Neural cell (in vitro differentiated cells): ENCODE measurements at regions not wholly inside any gene's neighbourhood (a gene's known extent, or its start where the extent isn't known, plus 50 kb on each side); places are given as distances from the start of the nearest gene placed in this dataset.

ENCODE experiments used
- H2AFZ ChIP-seq: fragments of 200-600, 300-800 bp; sonication (generic), shearing (Covaris generic); 2 replicates; pipeline ENCODE4 v1.6.0; 2014; ENCODE audit warnings: low read depth, mild to moderate bottlenecking, antibody characterized with exemption, low read length, moderate library complexity
- H3F3A ChIP-seq: fragments of 200-600 bp; shearing (Covaris generic); 2 replicates; pipeline ENCODE4 v1.6.1; 2016; ENCODE audit warnings: mild to moderate bottlenecking, moderate library complexity, mixed read lengths, antibody characterized with exemption, low read length; ENCODE audit not compliant: insufficient read depth, poor library complexity, severe bottlenecking
- H3K27ac ChIP-seq: fragments of 200-600, 300-800 bp; sonication (generic), shearing (Covaris generic); 2 replicates; pipeline ENCODE4 v1.5.1; 2014; ENCODE audit warnings: mild to moderate bottlenecking, low read length, moderate library complexity
- H3K27me3 ChIP-seq: fragments of 300-800, 200-600 bp; sonication (generic), shearing (Covaris generic); 2 replicates; pipeline ENCODE4 v1.6.0; 2014; ENCODE audit warnings: mild to moderate bottlenecking, low read depth, low read length, moderate library complexity; ENCODE audit not compliant: insufficient read depth
- H3K36me3 ChIP-seq: fragments of 300-800, 200-600 bp; sonication (generic), shearing (Covaris generic); 2 replicates; pipeline ENCODE4 v1.5.1; 2014; ENCODE audit warnings: mild to moderate bottlenecking, antibody characterized with exemption, low read length, moderate library complexity; ENCODE audit not compliant: insufficient read depth
- H3K4me2 ChIP-seq: fragments of 300-800, 200-600 bp; sonication (generic), shearing (Covaris generic); 2 replicates; pipeline ENCODE4 v1.6.0; 2014; ENCODE audit warnings: mild to moderate bottlenecking, low read length
- H3K4me3 ChIP-seq: fragments of 300-800, 200-600 bp; sonication (generic), shearing (Covaris generic); 2 replicates; pipeline ENCODE4 v1.5.1; 2014; ENCODE audit warnings: mild to moderate bottlenecking, low read length, moderate library complexity
- H3K79me2 ChIP-seq: fragments of 200-600 bp; shearing (Covaris generic); replicated peaks from 2 replicates; pipeline ENCODE4 v1.6.0; 2014; ENCODE audit warnings: mild to moderate bottlenecking, low read length, moderate library complexity; ENCODE audit not compliant: insufficient read depth
- H3K9ac ChIP-seq: fragments of 300-800, 200-600 bp; sonication (generic), shearing (Covaris generic); 2 replicates; pipeline ENCODE4 v1.6.1; 2016; ENCODE audit warnings: mild to moderate bottlenecking, low read length, mixed read lengths
- H3K9me2 ChIP-seq: fragments of 200-600 bp; shearing (Covaris generic); 2 replicates; pipeline ENCODE4 v1.6.1; 2016; ENCODE audit warnings: mild to moderate bottlenecking, low read length, mixed read lengths; ENCODE audit not compliant: insufficient read depth
- H3K9me3 ChIP-seq: fragments of 200-600, 300-800 bp; sonication (generic), shearing (Covaris generic); 2 replicates; pipeline ENCODE4 v1.6.1; 2016; ENCODE audit warnings: mild to moderate bottlenecking, mixed run types, low read length, moderate library complexity, mixed read lengths
- H4K20me1 ChIP-seq: fragments of 200-600 bp; shearing (Covaris generic); 2 replicates; pipeline ENCODE4 v1.6.1; 2016; ENCODE audit warnings: mild to moderate bottlenecking, mixed run types; ENCODE audit not compliant: insufficient read depth
- EP300 ChIP-seq: fragments of 450-650 bp; conservative IDR thresholded peaks from 2 replicates; pipeline ENCODE4 v1.6.1; 2014; ENCODE audit warnings: antibody characterized with exemption, mild to moderate bottlenecking, moderate library complexity; ENCODE audit not compliant: poor library complexity, severe bottlenecking
- EZH2 ChIP-seq: fragments of 200-600, 300-800 bp; shearing (Covaris generic), sonication (generic); IDR thresholded peaks from 2 replicates; pipeline ENCODE4 v1.6.1; 2014; ENCODE audit warnings: antibody characterized with exemption, low read length, borderline replicate concordance, mild to moderate bottlenecking; ENCODE audit not compliant: insufficient read depth, poor library complexity, severe bottlenecking
- MXI1 ChIP-seq: fragments of 450-650 bp; conservative IDR thresholded peaks from 2 replicates; pipeline ENCODE4 v1.6.1; 2014; ENCODE audit warnings: antibody characterized with exemption, mild to moderate bottlenecking; ENCODE audit not compliant: poor library complexity, severe bottlenecking
- POLR2AphosphoS5 ChIP-seq: IDR thresholded peaks from 2 replicates; pipeline ENCODE4 v1.6.1; 2012
- RAD21 ChIP-seq: fragments of 450-650 bp; conservative IDR thresholded peaks from 2 replicates; pipeline ENCODE4 v1.6.1; 2014; ENCODE audit warnings: antibody characterized with exemption, mild to moderate bottlenecking, moderate library complexity
- SMC3 ChIP-seq: fragments of 450-650 bp; conservative IDR thresholded peaks from 2 replicates; pipeline ENCODE4 v1.6.1; 2014; ENCODE audit warnings: antibody characterized with exemption, mild to moderate bottlenecking, moderate library complexity; ENCODE audit not compliant: poor library complexity
- TAF1 ChIP-seq: IDR thresholded peaks from 2 replicates; pipeline ENCODE4 v1.6.1; 2012; ENCODE audit warnings: low read depth
- TF ChIP-seq, protein P1 (sequence below): IDR thresholded peaks from 2 replicates; pipeline ENCODE4 v1.6.1; 2012; ENCODE audit warnings: borderline replicate concordance
- TF ChIP-seq, protein P2 (sequence below): fragments of 450-650 bp; IDR thresholded peaks from 2 replicates; pipeline ENCODE4 v1.5.1; 2014; ENCODE audit warnings: antibody characterized with exemption, mild to moderate bottlenecking, moderate library complexity; ENCODE audit not compliant: poor library complexity, severe bottlenecking

DNA sequence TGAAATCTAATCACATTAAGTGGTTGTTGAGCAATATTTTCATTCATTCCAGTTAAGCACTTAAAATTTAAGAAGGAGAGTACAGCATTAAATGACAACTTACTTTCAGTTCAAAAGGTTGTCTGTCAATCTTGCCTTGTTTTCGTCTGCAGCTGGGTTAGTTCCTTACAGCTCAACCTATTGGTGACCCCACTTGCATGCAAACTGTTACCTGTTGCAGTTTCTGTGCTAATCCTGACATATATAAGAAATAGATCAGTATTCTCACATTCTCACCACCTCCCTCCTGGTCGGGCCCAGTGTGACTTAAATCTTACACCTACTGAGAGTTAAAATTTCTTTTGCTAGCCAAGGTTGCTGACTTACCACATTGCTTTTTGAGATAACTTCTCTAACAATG lies 191.8 kb upstream of the SMC2 start:
- Histone ChIP-seq H3K79me2 (no peaks in the 10 kb centered on the region), H2AFZ (no peak overlapping the region), H3K27me3 (no peaks in the 10 kb centered on the region), H3K36me3 (no peaks in the 10 kb centered on the region), H3K27ac (no peak overlapping the region), H3K9ac (no peak overlapping the region), H3F3A (no peaks in the 10 kb centered on the region), H3K4me2 (no peak overlapping the region), H3K9me3 (no peaks in the 10 kb centered on the region), H3K9me2 (no peaks in the 10 kb centered on the region), H4K20me1 (no peaks in the 10 kb centered on the region), H3K4me3 (no peak overlapping the region)
- TF ChIP-seq EP300 (no peak), SMC3 (no peak), TAF1 (no peak), POLR2AphosphoS5 (no peak), MXI1 (no peak), EZH2 (no peak), RAD21 (no peak)
- TF ChIP-seq, protein P1, sequence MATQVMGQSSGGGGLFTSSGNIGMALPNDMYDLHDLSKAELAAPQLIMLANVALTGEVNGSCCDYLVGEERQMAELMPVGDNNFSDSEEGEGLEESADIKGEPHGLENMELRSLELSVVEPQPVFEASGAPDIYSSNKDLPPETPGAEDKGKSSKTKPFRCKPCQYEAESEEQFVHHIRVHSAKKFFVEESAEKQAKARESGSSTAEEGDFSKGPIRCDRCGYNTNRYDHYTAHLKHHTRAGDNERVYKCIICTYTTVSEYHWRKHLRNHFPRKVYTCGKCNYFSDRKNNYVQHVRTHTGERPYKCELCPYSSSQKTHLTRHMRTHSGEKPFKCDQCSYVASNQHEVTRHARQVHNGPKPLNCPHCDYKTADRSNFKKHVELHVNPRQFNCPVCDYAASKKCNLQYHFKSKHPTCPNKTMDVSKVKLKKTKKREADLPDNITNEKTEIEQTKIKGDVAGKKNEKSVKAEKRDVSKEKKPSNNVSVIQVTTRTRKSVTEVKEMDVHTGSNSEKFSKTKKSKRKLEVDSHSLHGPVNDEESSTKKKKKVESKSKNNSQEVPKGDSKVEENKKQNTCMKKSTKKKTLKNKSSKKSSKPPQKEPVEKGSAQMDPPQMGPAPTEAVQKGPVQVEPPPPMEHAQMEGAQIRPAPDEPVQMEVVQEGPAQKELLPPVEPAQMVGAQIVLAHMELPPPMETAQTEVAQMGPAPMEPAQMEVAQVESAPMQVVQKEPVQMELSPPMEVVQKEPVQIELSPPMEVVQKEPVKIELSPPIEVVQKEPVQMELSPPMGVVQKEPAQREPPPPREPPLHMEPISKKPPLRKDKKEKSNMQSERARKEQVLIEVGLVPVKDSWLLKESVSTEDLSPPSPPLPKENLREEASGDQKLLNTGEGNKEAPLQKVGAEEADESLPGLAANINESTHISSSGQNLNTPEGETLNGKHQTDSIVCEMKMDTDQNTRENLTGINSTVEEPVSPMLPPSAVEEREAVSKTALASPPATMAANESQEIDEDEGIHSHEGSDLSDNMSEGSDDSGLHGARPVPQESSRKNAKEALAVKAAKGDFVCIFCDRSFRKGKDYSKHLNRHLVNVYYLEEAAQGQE = no peak
- TF ChIP-seq, protein P2, sequence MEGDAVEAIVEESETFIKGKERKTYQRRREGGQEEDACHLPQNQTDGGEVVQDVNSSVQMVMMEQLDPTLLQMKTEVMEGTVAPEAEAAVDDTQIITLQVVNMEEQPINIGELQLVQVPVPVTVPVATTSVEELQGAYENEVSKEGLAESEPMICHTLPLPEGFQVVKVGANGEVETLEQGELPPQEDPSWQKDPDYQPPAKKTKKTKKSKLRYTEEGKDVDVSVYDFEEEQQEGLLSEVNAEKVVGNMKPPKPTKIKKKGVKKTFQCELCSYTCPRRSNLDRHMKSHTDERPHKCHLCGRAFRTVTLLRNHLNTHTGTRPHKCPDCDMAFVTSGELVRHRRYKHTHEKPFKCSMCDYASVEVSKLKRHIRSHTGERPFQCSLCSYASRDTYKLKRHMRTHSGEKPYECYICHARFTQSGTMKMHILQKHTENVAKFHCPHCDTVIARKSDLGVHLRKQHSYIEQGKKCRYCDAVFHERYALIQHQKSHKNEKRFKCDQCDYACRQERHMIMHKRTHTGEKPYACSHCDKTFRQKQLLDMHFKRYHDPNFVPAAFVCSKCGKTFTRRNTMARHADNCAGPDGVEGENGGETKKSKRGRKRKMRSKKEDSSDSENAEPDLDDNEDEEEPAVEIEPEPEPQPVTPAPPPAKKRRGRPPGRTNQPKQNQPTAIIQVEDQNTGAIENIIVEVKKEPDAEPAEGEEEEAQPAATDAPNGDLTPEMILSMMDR = no peak

DNA sequence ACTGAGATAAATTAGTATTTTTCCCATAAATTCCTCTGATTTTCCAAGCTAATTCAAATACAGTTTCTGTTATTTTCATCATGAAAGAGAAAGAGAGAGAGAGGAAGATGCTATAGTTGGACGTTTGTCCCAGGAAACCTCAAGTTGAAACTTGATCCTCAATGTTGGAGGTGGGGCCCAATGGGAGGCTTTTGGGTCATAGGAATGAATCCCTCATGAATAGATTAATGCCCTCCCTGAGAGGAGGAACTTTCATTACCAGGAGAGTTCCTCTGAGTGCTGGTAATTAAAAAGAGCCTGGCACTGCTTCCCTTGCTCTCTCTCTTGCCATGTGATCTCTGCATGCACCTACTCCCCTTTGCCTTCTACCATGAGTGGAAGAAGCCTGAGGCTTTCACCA lies 189.9 kb upstream of the SMC2 start:
- H3F3A ChIP-seq = no peaks in the 10 kb centered on the region
- H3K9ac ChIP-seq = no peak overlapping the region
- H3K4me2 ChIP-seq = no peak overlapping the region
- no peaks in the 10 kb centered on the region for H3K27me3 ChIP-seq
- no peak overlapping the region for H3K4me3 ChIP-seq
- no peaks in the 10 kb centered on the region for H3K9me2 ChIP-seq
- no peaks in the 10 kb centered on the region for H3K79me2 ChIP-seq
- no peaks in the 10 kb centered on the region for H4K20me1 ChIP-seq
- H3K27ac ChIP-seq = no peak overlapping the region
- H2AFZ ChIP-seq = no peak overlapping the region
- H3K9me3 ChIP-seq = no peaks in the 10 kb centered on the region
- TF ChIP-seq, protein P2 = no peak
- TF ChIP-seq SMC3 = no peak
- TF ChIP-seq EZH2 = no peak
- no peak for TF ChIP-seq EP300
- TF ChIP-seq, protein P1 = no peak
- TF ChIP-seq POLR2AphosphoS5 = no peak
- no peak for TF ChIP-seq TAF1
- no peak for TF ChIP-seq RAD21
- TF ChIP-seq MXI1 = no peak
- no peaks in the 10 kb centered on the region for H3K36me3 ChIP-seq
